ENCODE measurements at regions not wholly inside any gene's neighbourhood (a gene's known extent, or its start where the extent isn't known, plus 50 kb on each side); places are given as distances from the start of the nearest gene placed in this dataset.

GRCh38 chr3:76523337-76523736 lies 516.6 kb upstream of the ROBO2 start:
- intact Hi-C loops (cut with micrococcal nuclease; ENCODE audit: unreplicated experiment): no loop called here
- no peak for ATAC-seq
- TF ChIP-seq POLR2AphosphoS5 (IDR thresholded peaks at IDR 0.05; ENCODE audit: low read depth, low read length) (no peak), REST (IDR thresholded peaks at IDR 0.05; ENCODE audit: insufficient read depth in 1 of 2, low read depth in 2 of 2, low read length in 1 of 2) (no peak), TCF7L2 (IDR thresholded peaks at IDR 0.05; ENCODE audit: low read depth, low read length) (no peak), SIN3A (IDR thresholded peaks at IDR 0.05; ENCODE audit: borderline replicate concordance, insufficient read depth, low read depth, low read length) (no peak)
- TF ChIP-seq, protein P1, sequence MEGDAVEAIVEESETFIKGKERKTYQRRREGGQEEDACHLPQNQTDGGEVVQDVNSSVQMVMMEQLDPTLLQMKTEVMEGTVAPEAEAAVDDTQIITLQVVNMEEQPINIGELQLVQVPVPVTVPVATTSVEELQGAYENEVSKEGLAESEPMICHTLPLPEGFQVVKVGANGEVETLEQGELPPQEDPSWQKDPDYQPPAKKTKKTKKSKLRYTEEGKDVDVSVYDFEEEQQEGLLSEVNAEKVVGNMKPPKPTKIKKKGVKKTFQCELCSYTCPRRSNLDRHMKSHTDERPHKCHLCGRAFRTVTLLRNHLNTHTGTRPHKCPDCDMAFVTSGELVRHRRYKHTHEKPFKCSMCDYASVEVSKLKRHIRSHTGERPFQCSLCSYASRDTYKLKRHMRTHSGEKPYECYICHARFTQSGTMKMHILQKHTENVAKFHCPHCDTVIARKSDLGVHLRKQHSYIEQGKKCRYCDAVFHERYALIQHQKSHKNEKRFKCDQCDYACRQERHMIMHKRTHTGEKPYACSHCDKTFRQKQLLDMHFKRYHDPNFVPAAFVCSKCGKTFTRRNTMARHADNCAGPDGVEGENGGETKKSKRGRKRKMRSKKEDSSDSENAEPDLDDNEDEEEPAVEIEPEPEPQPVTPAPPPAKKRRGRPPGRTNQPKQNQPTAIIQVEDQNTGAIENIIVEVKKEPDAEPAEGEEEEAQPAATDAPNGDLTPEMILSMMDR (IDR thresholded peaks at IDR 0.05): no peak
- Histone ChIP-seq H3K4me3 (ENCODE audit: low read depth in 2 of 2, low read length in 2 of 2) (no peak overlapping the region), H3K36me3 (ENCODE audit: control insufficient read depth, insufficient read depth, low read length) (no peaks in the 10 kb centered on the region), H3K9me3 (ENCODE audit: control insufficient read depth, insufficient read depth, low read depth, low read length) (no peaks in the 10 kb centered on the region), H3K27ac (ENCODE audit: low read length) (no peak overlapping the region), H3K27me3 (ENCODE audit: control insufficient read depth, insufficient read depth, low read length) (no peaks in the 10 kb centered on the region), H3K4me1 (ENCODE audit: control insufficient read depth, insufficient read depth, low read length) (no peaks in the 10 kb centered on the region)
- ChIA-PET CTCF (no interaction called here), POLR2A (no interaction called here)
- no TSS peak for BruUV-seq (replicated peaks)
- in situ Hi-C loops (cut with HindIII; ENCODE audit: low pct_unique_long_range_greater_than_20kb, low sequenced_read_pairs): no loop called here
- DNase-seq (ENCODE audit: low read depth, low spot score): no peak

- in situ Hi-C loops (cut with HindIII; ENCODE audit: low pct_unique_long_range_greater_than_20kb, low sequenced_read_pairs) (no loop called here), intact Hi-C loops (cut with micrococcal nuclease; ENCODE audit: unreplicated experiment) (no loop called here)
- ChIA-PET POLR2A (no interaction called here), CTCF (no interaction called here)
- BruUV-seq (replicated peaks): no TSS peak
- H3K9me3 ChIP-seq (ENCODE audit: control insufficient read depth, insufficient read depth, low read depth, low read length): no peaks in the 10 kb centered on the region
- H3K4me3 ChIP-seq (ENCODE audit: low read depth in 2 of 2, low read length in 2 of 2): no peak overlapping the region
- no peak for TF ChIP-seq TCF7L2 (IDR thresholded peaks at IDR 0.05; ENCODE audit: low read depth, low read length)
- TF ChIP-seq, protein P1 (IDR thresholded peaks at IDR 0.05): no peak
- TF ChIP-seq REST (IDR thresholded peaks at IDR 0.05; ENCODE audit: insufficient read depth in 1 of 2, low read depth in 2 of 2, low read length in 1 of 2): no peak
- TF ChIP-seq SIN3A (IDR thresholded peaks at IDR 0.05; ENCODE audit: borderline replicate concordance, insufficient read depth, low read depth, low read length): no peak
- TF ChIP-seq POLR2AphosphoS5 (IDR thresholded peaks at IDR 0.05; ENCODE audit: low read depth, low read length): no peak
- no peaks in the 10 kb centered on the region for H3K27me3 ChIP-seq (ENCODE audit: control insufficient read depth, insufficient read depth, low read length)
- no peak for DNase-seq (ENCODE audit: low read depth, low spot score)
- H3K36me3 ChIP-seq (ENCODE audit: control insufficient read depth, insufficient read depth, low read length): no peaks in the 10 kb centered on the region
- no peak for ATAC-seq
- no peak overlapping the region for H3K27ac ChIP-seq (ENCODE audit: low read length)
- no peaks in the 10 kb centered on the region for H3K4me1 ChIP-seq (ENCODE audit: control insufficient read depth, insufficient read depth, low read length)
These were observed 514.2 kb upstream of the ROBO2 start for GRCh38 chr3:76525726-76526125.

Measured in Panc1 (cell line).